Suprapubic skin (tissue), 4 donors: ENCODE measurements at regions not wholly inside any gene's neighbourhood (a gene's known extent, or its start where the extent isn't known, plus 50 kb on each side); places are given as distances from the start of the nearest gene placed in this dataset.

Source experiments
- DNase-seq, 2 donors: peaks; one replicate each; pipeline ENCODE4 v3.0.0-alpha.2; 2019; ENCODE audit warnings: low spot score in 2 of 2
- H3K27ac ChIP-seq: fragments of 200-600 bp; sonication (generic); one replicate; pipeline ENCODE4 v1.5.1; 2019
- H3K27me3 ChIP-seq: fragments of 200-600 bp; sonication (generic); one replicate; pipeline ENCODE4 v1.5.1; 2019
- H3K36me3 ChIP-seq: fragments of 200-600 bp; sonication (generic); one replicate; pipeline ENCODE4 v1.5.1; 2019
- H3K4me1 ChIP-seq: fragments of 200-600 bp; sonication (generic); one replicate; pipeline ENCODE4 v1.5.1; 2019
- H3K4me3 ChIP-seq: fragments of 200-600 bp; sonication (generic); one replicate; pipeline ENCODE4 v1.5.1; 2019; ENCODE audit warnings: mild to moderate bottlenecking
- H3K9me3 ChIP-seq: fragments of 200-600 bp; sonication (generic); one replicate; pipeline ENCODE4 v1.5.1; 2019
- CTCF ChIP-seq, 2 donors: fragments of 200-600 bp in 1 of 2; fragments of 450-650 bp in 1 of 2; sonication (generic) in 1 of 2; IDR thresholded peaks; one replicate each; pipeline ENCODE4 v1.5.1; 2016 to 2019; ENCODE audit warnings: antibody characterized with exemption in 2 of 2, mild to moderate bottlenecking in 1 of 2, moderate library complexity in 1 of 2
- EP300 ChIP-seq: sonication (generic); formaldehyde crosslinking; IDR thresholded peaks from one replicate; pipeline ENCODE4 v1.6.1; 2017; ENCODE audit warnings: antibody characterized with exemption
- POLR2A ChIP-seq, 2 donors: fragments of 450-650 bp; IDR thresholded peaks; one replicate each; pipeline ENCODE4 v1.6.1; 2017; ENCODE audit warnings: antibody characterized with exemption in 2 of 2, mild to moderate bottlenecking in 2 of 2, moderate library complexity in 2 of 2
- POLR2AphosphoS5 ChIP-seq, 3 donors: sonication (generic); formaldehyde crosslinking; IDR thresholded peaks; one replicate each; pipeline ENCODE4 v1.6.1; 2017; ENCODE audit warnings: antibody characterized with exemption in 3 of 3
- WGBS: methylation state at CpG from one replicate; pipeline ENCODE4 v1.1.5; 2018; 5-methylcytosine and 5-hydroxymethylcytosine counted together

GRCh38 chrX:69221239-69222102, 56.2 kb upstream of the PJA1 start:
- TF ChIP-seq POLR2AphosphoS5 (IDR thresholded peaks at IDR 0.05) (no peak), CTCF (IDR thresholded peaks at IDR 0.05) (no peak), EP300 (no peak), POLR2A (IDR thresholded peaks at IDR 0.05) (no peak)
- Histone ChIP-seq H3K27me3 (no peaks in the 10 kb centered on the region), H3K4me3 (no peak overlapping the region), H3K27ac (no peak overlapping the region), H3K4me1 (peaks cover 7% of the 10 kb centered on the region), H3K36me3 (no peaks in the 10 kb centered on the region), H3K9me3 (no peaks in the 10 kb centered on the region)
- DNase-seq, result peak in 1 of 2 donors; percentile 39
- 37% methylated on average over 37 of the region's 38 CpGs for WGBS

- no peaks in the 10 kb centered on the region for H3K27me3 ChIP-seq
- no peaks in the 10 kb centered on the region for H3K36me3 ChIP-seq
- H3K4me3 ChIP-seq, result no peak overlapping the region
- TF ChIP-seq POLR2AphosphoS5 (IDR thresholded peaks at IDR 0.05), result no peak
- no peak for TF ChIP-seq POLR2A (IDR thresholded peaks at IDR 0.05)
- no peak for TF ChIP-seq CTCF (IDR thresholded peaks at IDR 0.05)
- no peak for TF ChIP-seq EP300
- 70% methylated on average over 2 of the region's 2 CpGs for WGBS
- H3K27ac ChIP-seq, result no peak overlapping the region
- DNase-seq, result peak in 1 of 2 donors; percentile 37
- peaks cover 7% of the 10 kb centered on the region for H3K4me1 ChIP-seq
- H3K9me3 ChIP-seq, result no peaks in the 10 kb centered on the region
These were observed 53.2 kb upstream of the PJA1 start for GRCh38 chrX:69218407-69218997.

DNA sequence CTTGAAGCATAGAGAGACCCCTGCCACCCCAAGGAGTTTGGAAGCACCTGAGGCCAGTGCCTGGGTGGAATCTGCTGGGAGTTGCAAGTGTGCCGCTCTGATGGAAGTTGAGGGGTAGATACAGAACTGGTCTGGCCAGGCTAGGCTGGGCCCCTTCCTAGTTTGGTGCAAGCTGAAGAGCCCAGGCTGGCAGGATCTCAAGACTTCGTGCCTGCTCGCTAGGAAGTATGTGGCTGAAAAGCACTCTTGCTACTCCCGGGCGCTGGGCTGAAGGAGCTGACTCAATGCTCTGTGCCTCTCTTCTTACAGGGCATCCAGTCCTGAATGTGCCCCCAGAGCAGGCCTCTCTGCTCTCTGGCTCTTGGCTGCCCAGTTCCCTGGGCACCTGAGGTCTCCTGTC, 51.7 kb upstream of the PJA1 start:
- Histone ChIP-seq H3K27me3 (no peaks in the 10 kb centered on the region), H3K9me3 (no peaks in the 10 kb centered on the region), H3K27ac (no peak overlapping the region), H3K36me3 (no peaks in the 10 kb centered on the region), H3K4me3 (no peak overlapping the region), H3K4me1 (peaks cover 6% of the 10 kb centered on the region)
- 71% methylated on average over 5 of the region's 5 CpGs for WGBS
- TF ChIP-seq POLR2AphosphoS5 (IDR thresholded peaks at IDR 0.05) (no peak), EP300 (no peak), CTCF (IDR thresholded peaks at IDR 0.05) (no peak), POLR2A (IDR thresholded peaks at IDR 0.05) (no peak)
- peak in 1 of 2 donors; percentile 50 for DNase-seq

DNA sequence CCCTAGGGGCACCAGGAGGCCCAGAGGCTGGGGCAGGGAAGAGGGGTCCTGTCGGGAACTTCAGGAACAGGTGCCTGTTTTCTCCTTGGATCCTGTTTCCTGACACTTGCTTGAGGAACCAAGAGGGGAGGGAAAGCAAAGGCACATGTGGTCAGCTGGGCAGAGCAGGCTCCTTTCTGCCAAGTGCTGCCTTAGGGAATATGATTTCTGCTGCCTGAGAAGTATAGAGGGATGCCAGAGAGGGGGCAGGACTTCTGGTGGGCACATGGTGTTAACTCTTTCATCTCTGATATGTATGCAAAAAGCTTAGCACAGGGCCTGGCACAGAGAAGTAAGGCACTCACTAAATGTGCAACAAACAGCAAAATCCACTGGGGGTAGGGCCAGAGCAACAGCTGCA, 51.2 kb upstream of the PJA1 start:
- Histone ChIP-seq H3K27me3 (no peaks in the 10 kb centered on the region), H3K9me3 (no peaks in the 10 kb centered on the region), H3K27ac (no peak overlapping the region), H3K36me3 (no peaks in the 10 kb centered on the region), H3K4me3 (no peak overlapping the region), H3K4me1 (peaks cover 1% of the 10 kb centered on the region)
- no peak for DNase-seq
- WGBS, result 33% methylated on average over 1 of the region's 1 CpG
- TF ChIP-seq CTCF (IDR thresholded peaks at IDR 0.05) (no peak), POLR2AphosphoS5 (IDR thresholded peaks at IDR 0.05) (no peak), POLR2A (IDR thresholded peaks at IDR 0.05) (no peak), EP300 (no peak)

DNA sequence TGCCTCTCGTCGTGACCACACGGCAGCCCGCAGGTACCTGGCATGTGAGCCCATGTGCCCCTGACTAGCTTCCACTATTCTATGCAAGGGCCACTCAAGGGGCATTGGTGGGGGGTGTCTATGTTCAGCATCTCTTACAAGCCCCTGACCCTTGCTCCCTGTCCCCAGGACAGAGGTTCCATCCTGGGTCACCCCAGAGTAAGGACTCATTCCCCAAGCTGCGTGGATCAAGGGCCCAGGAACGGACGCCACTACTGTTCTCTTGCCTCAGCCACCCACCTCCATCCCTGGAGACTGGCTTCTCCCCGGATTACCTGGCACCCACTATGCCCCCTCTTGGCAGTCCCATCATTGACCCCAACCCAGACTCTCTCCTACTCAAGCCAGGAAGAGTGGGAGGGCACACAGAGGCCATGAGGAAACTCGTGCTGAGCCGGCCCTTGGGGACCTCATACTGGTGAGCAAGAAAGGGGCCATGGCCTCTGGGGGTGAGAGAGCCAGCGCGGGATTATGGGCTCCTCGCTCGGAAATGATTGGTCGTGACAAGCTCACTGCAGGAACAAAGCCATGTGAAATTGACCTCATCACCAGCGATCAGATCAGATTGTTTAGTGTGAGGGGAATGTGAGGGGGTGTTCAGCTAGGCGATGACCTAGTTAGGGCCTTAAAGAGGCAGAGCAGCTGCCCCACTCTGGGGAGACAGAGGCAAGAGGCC, 50.1 kb upstream of the PJA1 start:
- Histone ChIP-seq H3K27me3 (no peaks in the 10 kb centered on the region), H3K4me1 (no peaks in the 10 kb centered on the region), H3K9me3 (no peaks in the 10 kb centered on the region), H3K27ac (no peak overlapping the region), H3K4me3 (no peak overlapping the region), H3K36me3 (no peaks in the 10 kb centered on the region)
- peak in 1 of 2 donors; percentile 42 for DNase-seq
- 84% methylated on average over 17 of the region's 17 CpGs for WGBS
- TF ChIP-seq EP300 (no peak), POLR2AphosphoS5 (IDR thresholded peaks at IDR 0.05) (no peak), POLR2A (IDR thresholded peaks at IDR 0.05) (no peak), CTCF (IDR thresholded peaks at IDR 0.05) (no peak)
